ENCODE measurements at regions not wholly inside any gene's neighbourhood (a gene's known extent, or its start where the extent isn't known, plus 50 kb on each side); places are given as distances from the start of the nearest gene placed in this dataset.

GRCh38 chr13:106262886-106263285 lies 272.6 kb downstream of the EFNB2 start (continued):
- no peak for TF ChIP-seq ETS1 (IDR thresholded peaks at IDR 0.05)
- no peak for TF ChIP-seq ZNF331 (CRISPR knock-in tag; IDR thresholded peaks at IDR 0.05; ENCODE audit: low read depth)
- TF ChIP-seq POLR2AphosphoS5 (IDR thresholded peaks at IDR 0.05; ENCODE audit: low read depth): no peak
- no peak for TF ChIP-seq REST (IDR thresholded peaks at IDR 0.05; ENCODE audit: unreplicated experiment)

GRCh38 chr13:106261450-106261849 lies 274.0 kb downstream of the EFNB2 start:
- no peak overlapping the region for H3K27ac Mint-ChIP-seq
- H3K79me2 ChIP-seq (replicated peaks; ENCODE audit: insufficient read depth): no peaks in the 10 kb centered on the region
- H3K27me3 ChIP-seq (ENCODE audit: insufficient read depth): no peaks in the 10 kb centered on the region
- H3K4me3 Mint-ChIP-seq: no peak overlapping the region
- no peak for DNase-seq (ENCODE audit: low spot score)
- no peak overlapping the region for H2AFZ ChIP-seq
- H3K4me1 ChIP-seq (ENCODE audit: insufficient read depth): no peaks in the 10 kb centered on the region
- H3K9me3 Mint-ChIP-seq: peaks cover 13% of the 10 kb centered on the region
- no peaks in the 10 kb centered on the region for H3K9me2 ChIP-seq (ENCODE audit: insufficient read depth)
- no peak overlapping the region for H3K4me2 ChIP-seq
- no peak overlapping the region for H3K27ac ChIP-seq (ENCODE audit: low read depth)
- H3K27me3 Mint-ChIP-seq (ENCODE audit: insufficient read depth, low read depth, poor library complexity): peaks cover 3% of the 10 kb centered on the region
- no peak overlapping the region for H3K4me3 ChIP-seq
- no peak for ATAC-seq
- H4K20me1 ChIP-seq (replicated peaks; ENCODE audit: insufficient read depth): no peaks in the 10 kb centered on the region
- H3K36me3 Mint-ChIP-seq (ENCODE audit: low read depth): peaks cover 11% of the 10 kb centered on the region; the same call in 2 of the 3 replicates
- H3K4me1 Mint-ChIP-seq: no peaks in the 10 kb centered on the region; the same call in 2 of the 3 replicates
- H3F3A ChIP-seq (replicated peaks; ENCODE audit: low read depth): no peaks in the 10 kb centered on the region
- H3K36me3 ChIP-seq (ENCODE audit: insufficient read depth): no peaks in the 10 kb centered on the region
- no peak for TF ChIP-seq ETS1 (IDR thresholded peaks at IDR 0.05)
- TF ChIP-seq ZNF114 (CRISPR knock-in tag; IDR thresholded peaks at IDR 0.05): no peak
- TF ChIP-seq POLR2AphosphoS5 (IDR thresholded peaks at IDR 0.05; ENCODE audit: low read depth): no peak
- no peak for TF ChIP-seq ZNF462 (CRISPR knock-in tag; IDR thresholded peaks at IDR 0.05)
- TF ChIP-seq ZNF331 (CRISPR knock-in tag; IDR thresholded peaks at IDR 0.05; ENCODE audit: low read depth): no peak
- no peak for TF ChIP-seq STAT1 (IDR thresholded peaks at IDR 0.05; ENCODE audit: unreplicated experiment)
- TF ChIP-seq JUNB (IDR thresholded peaks at IDR 0.05; ENCODE audit: unreplicated experiment): no peak
- TF ChIP-seq CTCF (conservative IDR thresholded peaks at IDR 0.05; ENCODE audit: low read depth in 2 of 2): no peak

Measured in GM23338 (cell line).